ENCODE measurements at regions not wholly inside any gene's neighbourhood (a gene's known extent, or its start where the extent isn't known, plus 50 kb on each side); places are given as distances from the start of the nearest gene placed in this dataset.
A peak's percentile ranks its signal among the peaks of the same experiment; 100 is the strongest.

GRCh38 chr4:3343358-3343757 lies 50.5 kb downstream of the RGS12 start:
- intact Hi-C loops (cut with micrococcal nuclease), result no loop called here
- no peak for TF ChIP-seq CTCF (IDR thresholded peaks at IDR 0.05; ENCODE audit: borderline replicate concordance)

GRCh38 chr4:3344104-3344503 lies 51.3 kb downstream of the RGS12 start:
- H3K27ac ChIP-seq (replicated peaks), result no peak overlapping the region
- DNase-seq, result no peak
- H3K4me3 ChIP-seq, result no peak overlapping the region
- intact Hi-C loops (cut with micrococcal nuclease), result no loop called here
- no peak for TF ChIP-seq CTCF (IDR thresholded peaks at IDR 0.05; ENCODE audit: borderline replicate concordance)
- no peaks in the 10 kb centered on the region for H3K36me3 ChIP-seq
- H3K4me1 ChIP-seq, result peaks cover 27% of the 10 kb centered on the region
- no peaks in the 10 kb centered on the region for H3K9me3 ChIP-seq (replicated peaks)
- no peaks in the 10 kb centered on the region for H3K27me3 ChIP-seq (ENCODE audit: low read depth)

More at GRCh38 chr4:3343358-3343757, 50.5 kb downstream of the RGS12 start:
- DNase-seq, result no peak
- H3K4me3 ChIP-seq, result no peak overlapping the region
- H3K27ac ChIP-seq (replicated peaks), result no peak overlapping the region
- no peaks in the 10 kb centered on the region for H3K27me3 ChIP-seq (ENCODE audit: low read depth)
- H3K4me1 ChIP-seq, result peaks cover 27% of the 10 kb centered on the region
- no peaks in the 10 kb centered on the region for H3K9me3 ChIP-seq (replicated peaks)
- no peaks in the 10 kb centered on the region for H3K36me3 ChIP-seq

GRCh38 chr4:3344596-3344995 lies 51.8 kb downstream of the RGS12 start:
- Histone ChIP-seq H3K4me3 (no peak overlapping the region), H3K9me3 (replicated peaks) (no peaks in the 10 kb centered on the region), H3K4me1 (peaks cover 27% of the 10 kb centered on the region), H3K27me3 (ENCODE audit: low read depth) (no peaks in the 10 kb centered on the region), H3K27ac (replicated peaks) (no peak overlapping the region), H3K36me3 (no peaks in the 10 kb centered on the region)
- intact Hi-C loops (cut with micrococcal nuclease), result no loop called here
- no peak for DNase-seq
- TF ChIP-seq CTCF (IDR thresholded peaks at IDR 0.05; ENCODE audit: borderline replicate concordance), result no peak

DNA sequence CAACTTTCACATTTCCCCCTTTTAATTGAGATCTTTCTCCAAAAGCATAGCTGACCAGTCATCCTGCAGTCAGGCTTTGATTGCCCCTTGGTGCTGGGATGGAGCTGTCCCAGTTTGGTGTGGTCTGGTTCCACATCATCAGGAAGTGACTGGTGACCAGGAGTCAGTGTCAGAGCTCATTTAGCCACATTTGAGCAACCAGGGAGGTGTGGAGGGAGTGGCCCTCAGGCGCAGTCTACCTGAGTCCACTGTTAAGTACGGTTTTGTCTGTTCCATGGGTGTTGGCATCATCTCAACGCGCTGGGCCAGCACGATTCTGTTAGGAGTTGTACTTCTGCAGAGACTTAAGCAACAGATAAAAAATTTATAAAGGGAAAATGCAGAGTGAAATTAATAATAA lies 52.6 kb downstream of the RGS12 start:
- H3K36me3 ChIP-seq, result no peaks in the 10 kb centered on the region
- no peaks in the 10 kb centered on the region for H3K27me3 ChIP-seq (ENCODE audit: low read depth)
- H3K4me1 ChIP-seq, result peaks cover 25% of the 10 kb centered on the region
- H3K9me3 ChIP-seq (replicated peaks), result no peaks in the 10 kb centered on the region
- H3K27ac ChIP-seq (replicated peaks), result no peak overlapping the region
- TF ChIP-seq CTCF (IDR thresholded peaks at IDR 0.05; ENCODE audit: borderline replicate concordance), result no peak
- no peak overlapping the region for H3K4me3 ChIP-seq
- intact Hi-C loops (cut with micrococcal nuclease), result no loop called here
- DNase-seq, result no peak

DNA sequence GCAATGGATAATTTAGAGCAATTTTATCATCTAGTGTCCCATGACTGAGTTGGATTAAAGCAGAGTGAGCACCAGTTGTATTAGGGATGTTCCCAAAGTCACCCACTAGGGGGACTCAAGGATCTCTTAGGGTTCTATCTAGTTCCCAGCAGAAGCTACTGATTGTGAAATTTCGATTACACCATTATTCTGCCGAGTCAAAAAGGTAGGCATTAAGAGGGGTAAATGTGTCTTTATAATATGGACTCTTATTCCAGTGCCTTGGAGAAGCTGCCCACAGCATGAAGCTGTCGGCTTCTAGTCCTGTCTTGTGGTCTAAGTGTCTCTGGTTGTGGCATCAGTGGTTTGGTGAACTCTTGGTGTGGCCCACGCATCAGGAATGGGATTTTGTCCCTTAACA lies 53.3 kb downstream of the RGS12 start:
- DNase-seq, result no peak
- Histone ChIP-seq H3K4me1 (peaks cover 21% of the 10 kb centered on the region), H3K27me3 (ENCODE audit: low read depth) (no peaks in the 10 kb centered on the region), H3K36me3 (no peaks in the 10 kb centered on the region), H3K9me3 (replicated peaks) (no peaks in the 10 kb centered on the region), H3K4me3 (no peak overlapping the region), H3K27ac (replicated peaks) (no peak overlapping the region)
- intact Hi-C loops (cut with micrococcal nuclease), result loop anchor here (2.0 kb wide), 1 partner anchor 97 kb away; no protein-coding TSS in a partner anchor
- TF ChIP-seq CTCF (IDR thresholded peaks at IDR 0.05; ENCODE audit: borderline replicate concordance), result peak; percentile 93

- Histone ChIP-seq H3K9me3 (replicated peaks) (peaks cover 4% of the 10 kb centered on the region), H3K4me3 (no peak overlapping the region), H3K27ac (replicated peaks) (no peak overlapping the region), H3K27me3 (ENCODE audit: low read depth) (no peaks in the 10 kb centered on the region), H3K4me1 (peaks cover 9% of the 10 kb centered on the region), H3K36me3 (no peaks in the 10 kb centered on the region)
- DNase-seq, result no peak
- no peak for TF ChIP-seq CTCF (IDR thresholded peaks at IDR 0.05; ENCODE audit: borderline replicate concordance)
- intact Hi-C loops (cut with micrococcal nuclease), result loop anchor here (2.0 kb wide), 1 partner anchor 95 kb away; no protein-coding TSS in a partner anchor
These were observed 55.0 kb downstream of the RGS12 start for GRCh38 chr4:3347871-3348270.

All from left ventricle myocardium inferior (tissue), 1 donor.